22Rv1 (cell line): ENCODE measurements at regions not wholly inside any gene's neighbourhood (a gene's known extent, or its start where the extent isn't known, plus 50 kb on each side); places are given as distances from the start of the nearest gene placed in this dataset.
"Not testable (repeated sequence)": the region's sequence is repeated elsewhere in the genome, so short reads cannot be mapped to it uniquely, and the experiment has no call there.

Experiments used
- H3K27ac ChIP-seq: fragments of 450-650 bp; 2 replicates; pipeline ENCODE4 v1.5.1; 2017
- CTCF ChIP-seq: fragments of 450-650 bp; IDR thresholded peaks from 2 replicates; pipeline ENCODE4 v1.5.1; 2017; ENCODE audit warnings: mild to moderate bottlenecking
- ZFX ChIP-seq: fragments of 450-650 bp; IDR thresholded peaks from 2 replicates; pipeline ENCODE4 v1.6.1; 2017; ENCODE audit warnings: antibody characterized with exemption, borderline replicate concordance

- no peak overlapping the region for H3K27ac ChIP-seq
Observed at GRCh38 chr10:10730471-10731043, 287.1 kb upstream of the CELF2 start.

DNA sequence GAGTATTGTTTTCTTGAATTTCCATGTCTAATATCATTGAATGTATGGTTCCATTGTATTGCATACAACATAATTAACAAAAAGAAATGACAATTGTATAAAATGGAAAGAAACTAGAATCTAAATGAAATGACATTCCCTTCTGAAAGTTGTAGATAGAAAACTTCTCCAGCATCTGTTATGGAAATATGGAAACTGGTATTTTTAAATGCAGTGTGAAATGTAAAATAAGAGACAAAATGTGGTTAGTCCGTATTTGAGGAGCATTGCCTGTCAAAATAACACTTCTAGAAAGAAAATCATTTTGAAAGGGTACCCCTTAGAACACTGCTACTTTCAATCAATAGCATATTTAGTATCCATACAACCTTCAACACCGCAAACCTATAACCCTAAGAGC is 286.3 kb upstream of the CELF2 start:
- TF ChIP-seq CTCF (no peak), ZFX (no peak)
- H3K27ac ChIP-seq = no peak overlapping the region

More at GRCh38 chr10:10730471-10731043, 287.1 kb upstream of the CELF2 start:
- no peak for TF ChIP-seq CTCF
- no peak for TF ChIP-seq ZFX

GRCh38 chr10:10734356-10735064 is 283.2 kb upstream of the CELF2 start:
- TF ChIP-seq CTCF (no peak), ZFX (no peak)
- no peak overlapping the region for H3K27ac ChIP-seq

DNA sequence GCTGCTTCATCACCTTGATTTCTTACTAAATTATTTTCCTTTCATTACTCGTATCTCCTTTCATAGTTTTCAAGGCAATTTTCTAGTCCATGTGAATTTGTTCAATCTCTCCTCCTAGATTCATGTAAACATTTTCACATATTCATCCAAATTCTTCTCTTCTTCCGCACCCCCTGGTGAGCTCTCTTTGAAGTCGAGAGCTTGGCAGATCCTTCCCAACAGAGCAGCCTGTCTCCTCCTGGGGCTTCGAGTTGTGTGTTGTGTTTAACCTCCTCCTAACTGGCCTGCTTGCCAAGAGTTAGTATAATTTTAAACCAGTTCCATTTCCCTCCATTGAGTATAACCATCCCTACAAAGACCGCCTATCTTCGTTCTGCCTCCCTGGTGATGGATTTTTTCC is 272.4 kb upstream of the CELF2 start:
- TF ChIP-seq ZFX = no peak
- no peak for TF ChIP-seq CTCF

GRCh38 chr10:10755490-10755889 is 262.2 kb upstream of the CELF2 start:
- TF ChIP-seq CTCF = no peak
- TF ChIP-seq ZFX = no peak

More for the DNA sequence above, 272.4 kb upstream of the CELF2 start:
- no peak overlapping the region for H3K27ac ChIP-seq

DNA sequence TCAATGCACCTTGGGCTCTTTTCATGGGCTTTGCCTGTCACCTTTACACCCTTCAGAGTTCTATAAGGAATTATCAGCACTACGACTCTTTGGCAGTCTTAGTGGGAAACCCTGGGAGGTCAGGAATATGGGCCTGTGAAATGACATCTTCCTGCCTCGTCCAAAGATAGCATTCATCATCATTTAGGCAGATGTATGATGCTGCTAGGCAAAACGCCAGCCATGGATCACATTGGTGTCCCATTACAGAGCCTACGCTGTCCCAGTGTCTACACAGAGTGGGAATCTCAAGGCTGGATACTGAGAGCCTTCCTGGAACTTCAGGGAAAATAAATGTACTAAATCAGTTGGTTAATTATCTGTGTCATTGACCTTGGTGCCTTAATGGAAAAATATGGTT is 259.4 kb upstream of the CELF2 start:
- H3K27ac ChIP-seq = no peak overlapping the region
- TF ChIP-seq CTCF = no peak
- TF ChIP-seq ZFX = no peak

More at GRCh38 chr10:10755490-10755889, 262.2 kb upstream of the CELF2 start:
- no peak overlapping the region for H3K27ac ChIP-seq

- H3K27ac ChIP-seq = not testable (repeated sequence)
Observed at GRCh38 chr10:10759806-10760205, 257.9 kb upstream of the CELF2 start.
